Sigmoid colon (tissue), 4 donors: ENCODE measurements at regions not wholly inside any gene's neighbourhood (a gene's known extent, or its start where the extent isn't known, plus 50 kb on each side); places are given as distances from the start of the nearest gene placed in this dataset.

Source experiments
- POLR2AphosphoS5 ChIP-seq, 4 donors: sonication (generic); formaldehyde crosslinking; IDR thresholded peaks; one replicate each; pipeline ENCODE4 v1.6.1; 2017; ENCODE audit warnings: antibody characterized with exemption in 4 of 4
- TF ChIP-seq, protein P1 (sequence below), 4 experiments: fragments of 450-650 bp in 3 of 4; fragments of 200-600 bp in 1 of 4; IDR thresholded peaks; one replicate each; pipeline ENCODE4 v1.5.1; 2016 to 2019; ENCODE audit warnings: antibody characterized with exemption in 4 of 4, mild to moderate bottlenecking in 3 of 4, moderate library complexity in 2 of 4

DNA sequence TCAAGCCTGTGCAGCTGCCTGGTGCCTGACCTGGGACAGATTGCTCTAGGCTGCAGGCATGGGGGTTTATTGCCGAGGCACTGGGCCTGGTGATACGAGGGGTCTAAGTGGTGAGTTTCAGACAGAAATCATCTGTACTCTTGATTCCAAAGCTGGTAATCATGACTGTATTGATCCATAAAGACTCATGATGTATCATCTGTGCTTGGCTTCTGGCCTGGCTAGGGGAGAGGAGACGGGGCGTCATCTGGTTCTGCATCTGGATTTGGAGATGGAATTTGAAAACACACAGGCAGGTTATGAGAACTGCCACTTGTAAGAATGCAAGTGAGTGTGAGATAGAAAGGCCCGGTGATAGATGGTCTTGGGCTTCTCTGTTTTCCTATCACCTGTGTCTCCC, 337.4 kb upstream of the C2CD4B start:
- TF ChIP-seq, protein P1, sequence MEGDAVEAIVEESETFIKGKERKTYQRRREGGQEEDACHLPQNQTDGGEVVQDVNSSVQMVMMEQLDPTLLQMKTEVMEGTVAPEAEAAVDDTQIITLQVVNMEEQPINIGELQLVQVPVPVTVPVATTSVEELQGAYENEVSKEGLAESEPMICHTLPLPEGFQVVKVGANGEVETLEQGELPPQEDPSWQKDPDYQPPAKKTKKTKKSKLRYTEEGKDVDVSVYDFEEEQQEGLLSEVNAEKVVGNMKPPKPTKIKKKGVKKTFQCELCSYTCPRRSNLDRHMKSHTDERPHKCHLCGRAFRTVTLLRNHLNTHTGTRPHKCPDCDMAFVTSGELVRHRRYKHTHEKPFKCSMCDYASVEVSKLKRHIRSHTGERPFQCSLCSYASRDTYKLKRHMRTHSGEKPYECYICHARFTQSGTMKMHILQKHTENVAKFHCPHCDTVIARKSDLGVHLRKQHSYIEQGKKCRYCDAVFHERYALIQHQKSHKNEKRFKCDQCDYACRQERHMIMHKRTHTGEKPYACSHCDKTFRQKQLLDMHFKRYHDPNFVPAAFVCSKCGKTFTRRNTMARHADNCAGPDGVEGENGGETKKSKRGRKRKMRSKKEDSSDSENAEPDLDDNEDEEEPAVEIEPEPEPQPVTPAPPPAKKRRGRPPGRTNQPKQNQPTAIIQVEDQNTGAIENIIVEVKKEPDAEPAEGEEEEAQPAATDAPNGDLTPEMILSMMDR (IDR thresholded peaks at IDR 0.05): no peak
- no peak for TF ChIP-seq POLR2AphosphoS5 (IDR thresholded peaks at IDR 0.05)
